ENCODE measurements at regions not wholly inside any gene's neighbourhood (a gene's known extent, or its start where the extent isn't known, plus 50 kb on each side); places are given as distances from the start of the nearest gene placed in this dataset.

- DNase-seq (ENCODE audit: extremely low spot score, unreplicated experiment): no peak
- no peak overlapping the region for H3K27ac Mint-ChIP-seq (ENCODE audit: unreplicated experiment)
- no peaks in the 10 kb centered on the region for H3K4me1 Mint-ChIP-seq (ENCODE audit: unreplicated experiment)
- no peaks in the 10 kb centered on the region for H3K36me3 Mint-ChIP-seq (ENCODE audit: unreplicated experiment)
- H3K9me3 Mint-ChIP-seq (ENCODE audit: unreplicated experiment): no peaks in the 10 kb centered on the region
- H3K4me3 Mint-ChIP-seq (ENCODE audit: unreplicated experiment): no peak overlapping the region
- no peaks in the 10 kb centered on the region for H3K27me3 Mint-ChIP-seq (ENCODE audit: unreplicated experiment)
- TF ChIP-seq CTCF (IDR thresholded peaks at IDR 0.05): no peak
Observed at GRCh38 chr4:58510652-58511051, 1400.5 kb upstream of the IGFBP7 start.

- Mint-ChIP-seq H3K36me3 (ENCODE audit: unreplicated experiment) (no peaks in the 10 kb centered on the region), H3K27ac (ENCODE audit: unreplicated experiment) (no peak overlapping the region), H3K9me3 (ENCODE audit: unreplicated experiment) (no peaks in the 10 kb centered on the region), H3K4me1 (ENCODE audit: unreplicated experiment) (no peaks in the 10 kb centered on the region), H3K4me3 (ENCODE audit: unreplicated experiment) (no peak overlapping the region), H3K27me3 (ENCODE audit: unreplicated experiment) (no peaks in the 10 kb centered on the region)
- DNase-seq (ENCODE audit: extremely low spot score, unreplicated experiment): no peak
- TF ChIP-seq CTCF (IDR thresholded peaks at IDR 0.05): no peak
Observed at GRCh38 chr4:58507079-58507478, 1396.9 kb upstream of the IGFBP7 start.

DNA sequence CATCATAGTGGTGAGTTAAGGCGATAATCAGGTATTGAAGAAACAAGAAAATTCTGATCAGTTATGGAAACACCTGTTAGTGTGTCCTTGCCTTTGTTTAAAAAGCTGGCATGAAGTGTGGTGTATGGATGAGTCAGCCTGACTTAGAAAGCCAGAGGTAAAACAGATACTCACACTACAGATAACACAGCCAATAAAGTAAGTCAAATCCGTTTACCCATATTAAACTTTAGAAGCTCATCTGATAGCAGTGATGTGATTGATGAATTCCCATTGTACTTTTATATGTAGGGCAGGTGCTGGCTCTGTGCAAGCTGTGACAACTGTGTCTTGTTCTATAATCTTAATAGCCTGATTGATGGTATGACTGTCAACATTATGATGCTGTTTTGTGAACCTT lies 1392.7 kb upstream of the IGFBP7 start:
- Mint-ChIP-seq H3K27me3 (ENCODE audit: unreplicated experiment) (no peaks in the 10 kb centered on the region), H3K4me3 (ENCODE audit: unreplicated experiment) (no peak overlapping the region)

DNA sequence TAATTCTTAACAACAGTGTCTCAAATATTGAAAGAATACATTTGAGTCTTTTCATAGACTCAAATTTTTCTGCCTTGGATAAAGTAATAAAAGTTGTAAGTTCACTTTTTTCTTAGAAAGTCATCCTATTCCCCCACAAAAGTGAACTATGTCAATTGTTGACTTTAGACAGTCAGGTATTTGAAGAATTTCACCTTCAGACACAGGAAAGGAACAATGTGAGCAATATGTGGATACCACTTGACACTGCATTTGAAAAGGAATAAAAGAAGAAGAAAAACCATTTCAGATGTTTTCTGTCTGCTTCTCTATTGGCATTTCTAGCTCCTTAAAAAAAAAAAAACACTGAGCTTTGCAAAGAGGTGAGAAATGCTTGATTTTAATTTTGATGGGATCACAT lies 1389.0 kb upstream of the IGFBP7 start:
- Mint-ChIP-seq H3K36me3 (ENCODE audit: unreplicated experiment) (no peaks in the 10 kb centered on the region), H3K9me3 (ENCODE audit: unreplicated experiment) (peaks cover 3% of the 10 kb centered on the region), H3K4me3 (ENCODE audit: unreplicated experiment) (no peak overlapping the region), H3K27me3 (ENCODE audit: unreplicated experiment) (no peaks in the 10 kb centered on the region), H3K27ac (ENCODE audit: unreplicated experiment) (no peak overlapping the region), H3K4me1 (ENCODE audit: unreplicated experiment) (no peaks in the 10 kb centered on the region)
- no peak for TF ChIP-seq CTCF (IDR thresholded peaks at IDR 0.05)
- no peak for DNase-seq (ENCODE audit: extremely low spot score, unreplicated experiment)

More for the DNA sequence above, 1392.7 kb upstream of the IGFBP7 start:
- no peaks in the 10 kb centered on the region for H3K4me1 Mint-ChIP-seq (ENCODE audit: unreplicated experiment)
- no peak for DNase-seq (ENCODE audit: extremely low spot score, unreplicated experiment)
- H3K9me3 Mint-ChIP-seq (ENCODE audit: unreplicated experiment): peaks cover 3% of the 10 kb centered on the region
- H3K27ac Mint-ChIP-seq (ENCODE audit: unreplicated experiment): no peak overlapping the region
- no peaks in the 10 kb centered on the region for H3K36me3 Mint-ChIP-seq (ENCODE audit: unreplicated experiment)
- no peak for TF ChIP-seq CTCF (IDR thresholded peaks at IDR 0.05)

DNA sequence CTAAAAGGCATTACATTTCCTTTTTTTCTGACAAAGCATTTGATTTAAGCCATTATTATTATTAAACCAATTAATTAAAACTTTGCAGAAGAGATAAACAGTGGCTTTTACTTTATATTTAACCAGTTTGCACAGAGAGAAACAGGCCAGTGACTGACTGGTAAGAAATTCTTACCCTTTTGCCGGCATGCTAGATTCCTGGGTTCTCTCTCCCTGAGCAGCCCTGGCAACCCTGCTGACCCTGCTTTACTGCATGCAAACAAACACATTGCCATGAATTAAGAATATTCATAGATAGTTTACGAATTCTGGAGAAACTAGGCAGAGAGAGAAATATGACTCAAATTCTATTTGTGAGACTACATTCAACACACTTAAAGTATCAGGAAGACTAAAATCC lies 1381.4 kb upstream of the IGFBP7 start:
- H3K4me1 Mint-ChIP-seq (ENCODE audit: unreplicated experiment): no peaks in the 10 kb centered on the region
- H3K27me3 Mint-ChIP-seq (ENCODE audit: unreplicated experiment): no peaks in the 10 kb centered on the region
- H3K27ac Mint-ChIP-seq (ENCODE audit: unreplicated experiment): no peak overlapping the region
- peaks cover 4% of the 10 kb centered on the region for H3K9me3 Mint-ChIP-seq (ENCODE audit: unreplicated experiment)
- no peaks in the 10 kb centered on the region for H3K36me3 Mint-ChIP-seq (ENCODE audit: unreplicated experiment)
- no peak for TF ChIP-seq CTCF (IDR thresholded peaks at IDR 0.05)
- H3K4me3 Mint-ChIP-seq (ENCODE audit: unreplicated experiment): no peak overlapping the region
- no peak for DNase-seq (ENCODE audit: extremely low spot score, unreplicated experiment)

Data from osteocyte (in vitro differentiated cells).